ENCODE measurements at regions not wholly inside any gene's neighbourhood (a gene's known extent, or its start where the extent isn't known, plus 50 kb on each side); places are given as distances from the start of the nearest gene placed in this dataset.

DNA sequence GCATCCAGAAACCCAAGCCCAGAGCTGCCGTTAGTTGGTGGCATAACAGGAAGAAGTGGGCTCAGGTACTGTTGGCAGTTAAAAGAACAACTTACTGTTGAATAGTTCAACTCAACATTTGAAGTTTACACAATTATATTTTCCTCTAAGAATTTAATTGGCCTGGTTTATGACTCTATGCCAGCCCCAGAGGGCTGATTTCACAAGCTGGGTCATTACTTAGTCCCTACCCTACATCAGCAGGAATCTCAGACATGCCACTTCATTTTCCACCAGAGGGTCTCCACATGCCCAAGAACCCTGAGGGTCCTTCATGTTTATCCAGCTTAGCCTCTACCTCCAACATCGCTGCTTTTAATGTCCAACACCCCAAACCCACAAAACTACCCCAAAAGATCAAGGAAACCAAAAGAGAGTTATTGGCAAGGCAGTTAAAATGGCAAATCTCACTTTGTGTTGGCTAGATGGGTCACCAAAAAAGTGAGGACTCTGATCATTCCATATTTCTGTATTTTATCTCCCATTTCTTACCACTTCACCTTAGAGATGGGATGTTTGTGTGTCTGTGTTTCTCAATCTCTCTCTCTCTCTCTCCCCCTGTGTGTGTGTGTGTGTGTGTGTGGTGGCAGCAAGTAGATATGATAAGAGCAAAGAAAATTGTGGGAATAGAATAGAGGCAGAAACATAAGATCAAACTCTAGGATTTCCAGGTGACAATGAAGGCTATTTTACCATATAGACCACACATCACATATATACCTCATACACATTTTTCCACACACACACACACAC, 112.5 kb upstream of the TBX18 start:
- TF ChIP-seq, protein P1, sequence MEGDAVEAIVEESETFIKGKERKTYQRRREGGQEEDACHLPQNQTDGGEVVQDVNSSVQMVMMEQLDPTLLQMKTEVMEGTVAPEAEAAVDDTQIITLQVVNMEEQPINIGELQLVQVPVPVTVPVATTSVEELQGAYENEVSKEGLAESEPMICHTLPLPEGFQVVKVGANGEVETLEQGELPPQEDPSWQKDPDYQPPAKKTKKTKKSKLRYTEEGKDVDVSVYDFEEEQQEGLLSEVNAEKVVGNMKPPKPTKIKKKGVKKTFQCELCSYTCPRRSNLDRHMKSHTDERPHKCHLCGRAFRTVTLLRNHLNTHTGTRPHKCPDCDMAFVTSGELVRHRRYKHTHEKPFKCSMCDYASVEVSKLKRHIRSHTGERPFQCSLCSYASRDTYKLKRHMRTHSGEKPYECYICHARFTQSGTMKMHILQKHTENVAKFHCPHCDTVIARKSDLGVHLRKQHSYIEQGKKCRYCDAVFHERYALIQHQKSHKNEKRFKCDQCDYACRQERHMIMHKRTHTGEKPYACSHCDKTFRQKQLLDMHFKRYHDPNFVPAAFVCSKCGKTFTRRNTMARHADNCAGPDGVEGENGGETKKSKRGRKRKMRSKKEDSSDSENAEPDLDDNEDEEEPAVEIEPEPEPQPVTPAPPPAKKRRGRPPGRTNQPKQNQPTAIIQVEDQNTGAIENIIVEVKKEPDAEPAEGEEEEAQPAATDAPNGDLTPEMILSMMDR (IDR thresholded peaks at IDR 0.05) = no peak
- TF ChIP-seq POLR2A (IDR thresholded peaks at IDR 0.05) = no peak
